ENCODE measurements at regions not wholly inside any gene's neighbourhood (a gene's known extent, or its start where the extent isn't known, plus 50 kb on each side); places are given as distances from the start of the nearest gene placed in this dataset.

GRCh38 chrY:15325201-15325600 lies 800.9 kb downstream of the NLGN4Y start:
- no peaks in the 10 kb centered on the region for H3K36me3 Mint-ChIP-seq (ENCODE audit: low read depth)
- H3K9me3 Mint-ChIP-seq = no peaks in the 10 kb centered on the region
- H3K27ac Mint-ChIP-seq = no peak overlapping the region
- H3K4me3 Mint-ChIP-seq = no peak overlapping the region
- TF ChIP-seq CTCF (IDR thresholded peaks at IDR 0.05) = no peak
- DNase-seq = peak; percentile 0
- no peaks in the 10 kb centered on the region for H3K27me3 Mint-ChIP-seq (ENCODE audit: insufficient read depth)
- no peaks in the 10 kb centered on the region for H3K4me1 Mint-ChIP-seq (ENCODE audit: low read depth)

GRCh38 chrY:15326673-15327072 lies 802.3 kb downstream of the NLGN4Y start:
- DNase-seq = no peak
- Mint-ChIP-seq H3K36me3 (ENCODE audit: low read depth) (no peaks in the 10 kb centered on the region), H3K27ac (no peak overlapping the region), H3K9me3 (no peaks in the 10 kb centered on the region), H3K27me3 (ENCODE audit: insufficient read depth) (no peaks in the 10 kb centered on the region), H3K4me1 (ENCODE audit: low read depth) (no peaks in the 10 kb centered on the region), H3K4me3 (no peak overlapping the region)
- TF ChIP-seq CTCF (IDR thresholded peaks at IDR 0.05) = no peak

- no peak for TF ChIP-seq CTCF (IDR thresholded peaks at IDR 0.05)
- Mint-ChIP-seq H3K27ac (no peak overlapping the region), H3K27me3 (ENCODE audit: insufficient read depth) (no peaks in the 10 kb centered on the region), H3K4me1 (ENCODE audit: low read depth) (no peaks in the 10 kb centered on the region), H3K4me3 (no peak overlapping the region), H3K9me3 (no peaks in the 10 kb centered on the region), H3K36me3 (ENCODE audit: low read depth) (no peaks in the 10 kb centered on the region)
- DNase-seq = no peak
Measured at GRCh38 chrY:15328848-15329247, 804.5 kb downstream of the NLGN4Y start.

GRCh38 chrY:15343522-15343921 lies 819.2 kb downstream of the NLGN4Y start:
- Mint-ChIP-seq H3K4me1 (ENCODE audit: low read depth) (no peaks in the 10 kb centered on the region), H3K4me3 (no peak overlapping the region), H3K27ac (no peak overlapping the region), H3K27me3 (ENCODE audit: insufficient read depth) (no peaks in the 10 kb centered on the region), H3K9me3 (peaks cover 4% of the 10 kb centered on the region; the same call in 1 of the 2 replicates), H3K36me3 (ENCODE audit: low read depth) (no peaks in the 10 kb centered on the region)
- DNase-seq = no peak
- TF ChIP-seq CTCF (IDR thresholded peaks at IDR 0.05) = no peak

- TF ChIP-seq CTCF (IDR thresholded peaks at IDR 0.05) = no peak
- Mint-ChIP-seq H3K4me1 (ENCODE audit: low read depth) (no peaks in the 10 kb centered on the region), H3K27ac (no peak overlapping the region), H3K4me3 (no peak overlapping the region), H3K27me3 (ENCODE audit: insufficient read depth) (no peaks in the 10 kb centered on the region), H3K36me3 (ENCODE audit: low read depth) (no peaks in the 10 kb centered on the region), H3K9me3 (peaks cover 4% of the 10 kb centered on the region; the same call in 1 of the 2 replicates)
- DNase-seq = no peak
Measured at GRCh38 chrY:15345471-15346155, 821.3 kb downstream of the NLGN4Y start.
